ENCODE measurements at regions not wholly inside any gene's neighbourhood (a gene's known extent, or its start where the extent isn't known, plus 50 kb on each side); places are given as distances from the start of the nearest gene placed in this dataset.

- Histone ChIP-seq H4K20me1 (ENCODE audit: insufficient read depth, low read length) (no peaks in the 10 kb centered on the region), H2AFZ (ENCODE audit: low read length) (no peak overlapping the region), H3F3A (ENCODE audit: insufficient read depth, low read length) (no peaks in the 10 kb centered on the region), H3K4me2 (ENCODE audit: low read length) (no peak overlapping the region), H3K9me2 (ENCODE audit: low read depth, low read length) (no peaks in the 10 kb centered on the region), H3K79me2 (ENCODE audit: insufficient read depth, low read length) (no peaks in the 10 kb centered on the region), H3K9ac (ENCODE audit: low read length) (no peak overlapping the region), H3K36me3 (ENCODE audit: insufficient read depth, low read length) (no peaks in the 10 kb centered on the region), H3K27ac (ENCODE audit: low read depth, low read length, poor library complexity, severe bottlenecking) (no peak overlapping the region), H3K4me3 (ENCODE audit: low read depth, low read length, poor library complexity, severe bottlenecking) (no peak overlapping the region), H3K4me1 (ENCODE audit: insufficient read depth, low read length, severe bottlenecking) (no peaks in the 10 kb centered on the region), H3K27me3 (ENCODE audit: insufficient read depth, low read length) (no peaks in the 10 kb centered on the region), H3K9me3 (ENCODE audit: low read length) (no peaks in the 10 kb centered on the region)
- no peak for TF ChIP-seq EZH2 (IDR thresholded peaks at IDR 0.05; ENCODE audit: borderline replicate concordance, low read length)
- TF ChIP-seq CTCF (IDR thresholded peaks at IDR 0.05; ENCODE audit: low read length): no peak
Measured at GRCh38 chr2:16334366-16334765, 331.3 kb downstream of the CYRIA start.

GRCh38 chr2:16333681-16334080 lies 332.0 kb downstream of the CYRIA start:
- Histone ChIP-seq H3K4me1 (ENCODE audit: insufficient read depth, low read length, severe bottlenecking) (no peaks in the 10 kb centered on the region), H3K79me2 (ENCODE audit: insufficient read depth, low read length) (no peaks in the 10 kb centered on the region), H3K27ac (ENCODE audit: low read depth, low read length, poor library complexity, severe bottlenecking) (no peak overlapping the region), H2AFZ (ENCODE audit: low read length) (no peak overlapping the region), H3K27me3 (ENCODE audit: insufficient read depth, low read length) (no peaks in the 10 kb centered on the region), H3K9ac (ENCODE audit: low read length) (no peak overlapping the region), H3K4me2 (ENCODE audit: low read length) (no peak overlapping the region), H3F3A (ENCODE audit: insufficient read depth, low read length) (no peaks in the 10 kb centered on the region), H4K20me1 (ENCODE audit: insufficient read depth, low read length) (no peaks in the 10 kb centered on the region), H3K9me3 (ENCODE audit: low read length) (no peaks in the 10 kb centered on the region), H3K9me2 (ENCODE audit: low read depth, low read length) (no peaks in the 10 kb centered on the region), H3K4me3 (ENCODE audit: low read depth, low read length, poor library complexity, severe bottlenecking) (no peak overlapping the region), H3K36me3 (ENCODE audit: insufficient read depth, low read length) (no peaks in the 10 kb centered on the region)
- TF ChIP-seq EZH2 (IDR thresholded peaks at IDR 0.05; ENCODE audit: borderline replicate concordance, low read length) (no peak), CTCF (IDR thresholded peaks at IDR 0.05; ENCODE audit: low read length) (no peak)

GRCh38 chr2:16332681-16333557 lies 332.7 kb downstream of the CYRIA start:
- H3K9me3 ChIP-seq (ENCODE audit: low read length): no peaks in the 10 kb centered on the region
- no peaks in the 10 kb centered on the region for H3K79me2 ChIP-seq (ENCODE audit: insufficient read depth, low read length)
- H3F3A ChIP-seq (ENCODE audit: insufficient read depth, low read length): no peaks in the 10 kb centered on the region
- H3K9ac ChIP-seq (ENCODE audit: low read length): no peak overlapping the region
- no peaks in the 10 kb centered on the region for H3K36me3 ChIP-seq (ENCODE audit: insufficient read depth, low read length)
- H3K27me3 ChIP-seq (ENCODE audit: insufficient read depth, low read length): no peaks in the 10 kb centered on the region
- no peaks in the 10 kb centered on the region for H3K4me1 ChIP-seq (ENCODE audit: insufficient read depth, low read length, severe bottlenecking)
- H4K20me1 ChIP-seq (ENCODE audit: insufficient read depth, low read length): no peaks in the 10 kb centered on the region
- no peak overlapping the region for H3K27ac ChIP-seq (ENCODE audit: low read depth, low read length, poor library complexity, severe bottlenecking)
- no peak overlapping the region for H3K4me2 ChIP-seq (ENCODE audit: low read length)
- H3K9me2 ChIP-seq (ENCODE audit: low read depth, low read length): no peaks in the 10 kb centered on the region
- no peak overlapping the region for H2AFZ ChIP-seq (ENCODE audit: low read length)
- H3K4me3 ChIP-seq (ENCODE audit: low read depth, low read length, poor library complexity, severe bottlenecking): no peak overlapping the region
- TF ChIP-seq EZH2 (IDR thresholded peaks at IDR 0.05; ENCODE audit: borderline replicate concordance, low read length) (no peak), CTCF (IDR thresholded peaks at IDR 0.05; ENCODE audit: low read length) (no peak)
